ENCODE measurements at regions not wholly inside any gene's neighbourhood (a gene's known extent, or its start where the extent isn't known, plus 50 kb on each side); places are given as distances from the start of the nearest gene placed in this dataset.

GRCh38 chr11:127350476-127350875, 349.9 kb upstream of the KIRREL3 start:
- Histone ChIP-seq H2AFZ (ENCODE audit: low read depth, low read length) (no peak overlapping the region), H3K9me2 (ENCODE audit: insufficient read depth, low read length) (no peaks in the 10 kb centered on the region), H3K27me3 (ENCODE audit: insufficient read depth, low read depth, low read length) (no peaks in the 10 kb centered on the region), H3F3A (ENCODE audit: insufficient read depth, low read length, poor library complexity, severe bottlenecking) (no peaks in the 10 kb centered on the region), H3K9me3 (ENCODE audit: low read length) (no peaks in the 10 kb centered on the region), H4K20me1 (ENCODE audit: insufficient read depth) (no peaks in the 10 kb centered on the region), H3K9ac (ENCODE audit: low read length) (no peak overlapping the region), H3K79me2 (replicated peaks; ENCODE audit: insufficient read depth, low read length) (no peaks in the 10 kb centered on the region), H3K4me2 (ENCODE audit: low read length) (no peak overlapping the region), H3K36me3 (ENCODE audit: insufficient read depth, low read length) (no peaks in the 10 kb centered on the region), H3K4me3 (ENCODE audit: low read length) (no peak overlapping the region), H3K27ac (ENCODE audit: low read length) (no peak overlapping the region)
- TF ChIP-seq POLR2AphosphoS5 (IDR thresholded peaks at IDR 0.05) (no peak), EP300 (conservative IDR thresholded peaks at IDR 0.05; ENCODE audit: poor library complexity, severe bottlenecking) (no peak), MXI1 (conservative IDR thresholded peaks at IDR 0.05; ENCODE audit: poor library complexity, severe bottlenecking) (no peak), TAF1 (IDR thresholded peaks at IDR 0.05; ENCODE audit: low read depth) (no peak), CTCF (IDR thresholded peaks at IDR 0.05; ENCODE audit: poor library complexity, severe bottlenecking) (no peak), REST (IDR thresholded peaks at IDR 0.05; ENCODE audit: borderline replicate concordance) (no peak), RAD21 (conservative IDR thresholded peaks at IDR 0.05) (no peak), SMC3 (conservative IDR thresholded peaks at IDR 0.05; ENCODE audit: poor library complexity) (no peak), EZH2 (IDR thresholded peaks at IDR 0.05; ENCODE audit: borderline replicate concordance, insufficient read depth, low read length, poor library complexity, severe bottlenecking) (no peak)

- Histone ChIP-seq H3K9me2 (ENCODE audit: insufficient read depth, low read length) (no peaks in the 10 kb centered on the region), H3K9ac (ENCODE audit: low read length) (no peak overlapping the region), H3K27ac (ENCODE audit: low read length) (no peak overlapping the region), H4K20me1 (ENCODE audit: insufficient read depth) (no peaks in the 10 kb centered on the region), H3K9me3 (ENCODE audit: low read length) (no peaks in the 10 kb centered on the region), H2AFZ (ENCODE audit: low read depth, low read length) (no peak overlapping the region), H3K4me3 (ENCODE audit: low read length) (no peak overlapping the region), H3K4me2 (ENCODE audit: low read length) (no peak overlapping the region), H3K36me3 (ENCODE audit: insufficient read depth, low read length) (no peaks in the 10 kb centered on the region), H3K79me2 (replicated peaks; ENCODE audit: insufficient read depth, low read length) (no peaks in the 10 kb centered on the region), H3F3A (ENCODE audit: insufficient read depth, low read length, poor library complexity, severe bottlenecking) (no peaks in the 10 kb centered on the region), H3K27me3 (ENCODE audit: insufficient read depth, low read depth, low read length) (no peaks in the 10 kb centered on the region)
- TF ChIP-seq TAF1 (IDR thresholded peaks at IDR 0.05; ENCODE audit: low read depth) (no peak), EP300 (conservative IDR thresholded peaks at IDR 0.05; ENCODE audit: poor library complexity, severe bottlenecking) (no peak), CTCF (IDR thresholded peaks at IDR 0.05; ENCODE audit: poor library complexity, severe bottlenecking) (peak; percentile 87), MXI1 (conservative IDR thresholded peaks at IDR 0.05; ENCODE audit: poor library complexity, severe bottlenecking) (no peak), SMC3 (conservative IDR thresholded peaks at IDR 0.05; ENCODE audit: poor library complexity) (peak; percentile 92), REST (IDR thresholded peaks at IDR 0.05; ENCODE audit: borderline replicate concordance) (no peak), RAD21 (conservative IDR thresholded peaks at IDR 0.05) (peak; percentile 87), EZH2 (IDR thresholded peaks at IDR 0.05; ENCODE audit: borderline replicate concordance, insufficient read depth, low read length, poor library complexity, severe bottlenecking) (no peak), POLR2AphosphoS5 (IDR thresholded peaks at IDR 0.05) (no peak)
Measured at GRCh38 chr11:127345819-127346459, 345.4 kb upstream of the KIRREL3 start.
